ENCODE measurements at regions not wholly inside any gene's neighbourhood (a gene's known extent, or its start where the extent isn't known, plus 50 kb on each side); places are given as distances from the start of the nearest gene placed in this dataset.

GRCh38 chr18:38330573-38330972, 765.0 kb upstream of the CELF4 start:
- TF ChIP-seq CTCF (conservative IDR thresholded peaks at IDR 0.05): no peak
- no peak overlapping the region for H3K27ac ChIP-seq

GRCh38 chr18:38329145-38329544, 763.5 kb upstream of the CELF4 start:
- TF ChIP-seq CTCF (conservative IDR thresholded peaks at IDR 0.05): no peak
- H3K27ac ChIP-seq: no peak overlapping the region

GRCh38 chr18:38322206-38322605, 756.6 kb upstream of the CELF4 start:
- TF ChIP-seq CTCF (conservative IDR thresholded peaks at IDR 0.05): no peak
- H3K27ac ChIP-seq: no peak overlapping the region

GRCh38 chr18:38321262-38321661, 755.7 kb upstream of the CELF4 start:
- no peak overlapping the region for H3K27ac ChIP-seq
- no peak for TF ChIP-seq CTCF (conservative IDR thresholded peaks at IDR 0.05)

GRCh38 chr18:38318416-38318815, 752.8 kb upstream of the CELF4 start:
- no peak for TF ChIP-seq CTCF (conservative IDR thresholded peaks at IDR 0.05)
- H3K27ac ChIP-seq: no peak overlapping the region

- no peak overlapping the region for H3K27ac ChIP-seq
- no peak for TF ChIP-seq CTCF (conservative IDR thresholded peaks at IDR 0.05)
Measured at GRCh38 chr18:38313831-38314230, 748.2 kb upstream of the CELF4 start.

- TF ChIP-seq CTCF (conservative IDR thresholded peaks at IDR 0.05): no peak
Measured at GRCh38 chr18:38312532-38312931, 746.9 kb upstream of the CELF4 start.

GRCh38 chr18:38310936-38311335, 745.3 kb upstream of the CELF4 start:
- no peak overlapping the region for H3K27ac ChIP-seq
- no peak for TF ChIP-seq CTCF (conservative IDR thresholded peaks at IDR 0.05)

More at GRCh38 chr18:38312532-38312931, 746.9 kb upstream of the CELF4 start:
- no peak overlapping the region for H3K27ac ChIP-seq

Measured in VCaP (cell line).